SK-N-SH treated with all-trans-retinoic acid at 6 μM for 48 hours (cell line): ENCODE measurements at regions not wholly inside any gene's neighbourhood (a gene's known extent, or its start where the extent isn't known, plus 50 kb on each side); places are given as distances from the start of the nearest gene placed in this dataset.

Source experiments
- ATAC-seq: fragments of 200-7000 bp; cut with Tn5 transposase; 3 replicates; pipeline ENCODE4 v1.9.1; 2020; ENCODE audit warnings: mild to moderate bottlenecking, moderate library complexity
- ARNTL ChIP-seq: fragments of 450-650 bp; formaldehyde crosslinking; IDR thresholded peaks from 2 replicates; pipeline ENCODE4 v1.5.0; 2020; ENCODE audit warnings: low read depth, mild to moderate bottlenecking, moderate library complexity, borderline replicate concordance
- BACH2 ChIP-seq: fragments of 250-450 bp; sonication (Bioruptor Pico); IDR thresholded peaks from 2 replicates; pipeline ENCODE4 v1.9.0; 2021; ENCODE audit warnings: mild to moderate bottlenecking, borderline replicate concordance
- CREB5 ChIP-seq: fragments of 250-450 bp; sonication (Bioruptor Pico); IDR thresholded peaks from 2 replicates; pipeline ENCODE4 v1.5.1; 2020; ENCODE audit warnings: low read depth, mild to moderate bottlenecking, moderate library complexity
- CSDC2 ChIP-seq: fragments of 250-450 bp; sonication (Bioruptor Pico); IDR thresholded peaks from 2 replicates; pipeline ENCODE4 v1.5.0; 2020; ENCODE audit warnings: mild to moderate bottlenecking, moderate library complexity
- CSRNP3 ChIP-seq: fragments of 250-450 bp; sonication (Bioruptor Pico); IDR thresholded peaks from 2 replicates; pipeline ENCODE4 v1.5.1; 2021; ENCODE audit warnings: mild to moderate bottlenecking, moderate library complexity
- ESRRG ChIP-seq: fragments of 250-450 bp; sonication (Bioruptor Pico); IDR thresholded peaks from 2 replicates; pipeline ENCODE4 v1.6.1; 2021; ENCODE audit warnings: mild to moderate bottlenecking
- ISL1 ChIP-seq: fragments of 250-450 bp; sonication (Bioruptor Pico); IDR thresholded peaks from 2 replicates; pipeline ENCODE4 v2.1.2; 2022; ENCODE audit warnings: mild to moderate bottlenecking, moderate library complexity
- OSR1 ChIP-seq: fragments of 250-450 bp; sonication (Bioruptor Pico); IDR thresholded peaks from 2 replicates; pipeline ENCODE4 v1.8.0; 2022; ENCODE audit warnings: moderate library complexity, mild to moderate bottlenecking, inconsistent platforms
- PATZ1 ChIP-seq: fragments of 250-450 bp; sonication (Bioruptor Pico); IDR thresholded peaks from 2 replicates; pipeline ENCODE4 v1.8.0; 2020; ENCODE audit warnings: mild to moderate bottlenecking, moderate library complexity, borderline replicate concordance
- PPARA ChIP-seq: fragments of 250-450 bp; sonication (Bioruptor Pico); IDR thresholded peaks from 2 replicates; pipeline ENCODE4 v1.5.0; 2020; ENCODE audit warnings: mild to moderate bottlenecking, borderline replicate concordance
- RARB ChIP-seq: fragments of 250-450 bp; sonication (Bioruptor Pico); IDR thresholded peaks from 2 replicates; pipeline ENCODE4 v1.8.0; 2021; ENCODE audit warnings: mild to moderate bottlenecking, moderate library complexity
- SNAI2 ChIP-seq: fragments of 250-450 bp; sonication (Bioruptor Pico); IDR thresholded peaks from 2 replicates; pipeline ENCODE4 v1.5.0; 2020; ENCODE audit warnings: mild to moderate bottlenecking, moderate library complexity
- TCF4 ChIP-seq: fragments of 250-450 bp; sonication (Bioruptor Pico); IDR thresholded peaks from 2 replicates; pipeline ENCODE4 v1.8.0; 2021; ENCODE audit warnings: mild to moderate bottlenecking, moderate library complexity, borderline replicate concordance
- TOX ChIP-seq: fragments of 250-450 bp; sonication (Bioruptor Pico); IDR thresholded peaks from 2 replicates; pipeline ENCODE4 v1.8.0; 2021; ENCODE audit warnings: mild to moderate bottlenecking, moderate library complexity, borderline replicate concordance
- TSHZ2 ChIP-seq: fragments of 250-450 bp; sonication (Bioruptor Pico); IDR thresholded peaks from 2 replicates; pipeline ENCODE4 v1.5.0; 2020; ENCODE audit warnings: mild to moderate bottlenecking, moderate library complexity
- ZC3H10 ChIP-seq: fragments of 250-450 bp; sonication (Bioruptor Pico); IDR thresholded peaks from 2 replicates; pipeline ENCODE4 v1.5.1; 2021; ENCODE audit warnings: mild to moderate bottlenecking, moderate library complexity
- ZFP3 ChIP-seq: fragments of 250-450 bp; sonication (Bioruptor Pico); IDR thresholded peaks from 2 replicates; pipeline ENCODE4 v1.5.0; 2020; ENCODE audit warnings: mild to moderate bottlenecking, moderate library complexity
- ZNF70 ChIP-seq: fragments of 450-650 bp; formaldehyde crosslinking; IDR thresholded peaks from 2 replicates; pipeline ENCODE4 v1.5.0; 2020; ENCODE audit warnings: mild to moderate bottlenecking, moderate library complexity
- ZNF8 ChIP-seq: fragments of 450-650 bp; formaldehyde crosslinking; IDR thresholded peaks from 2 replicates; pipeline ENCODE4 v1.5.0; 2020; ENCODE audit warnings: mild to moderate bottlenecking, moderate library complexity
- TF ChIP-seq, protein P1 (sequence below): fragments of 250-450 bp; sonication (Bioruptor Pico); IDR thresholded peaks from 2 replicates; pipeline ENCODE4 v1.8.0; 2021; ENCODE audit warnings: low read depth, mild to moderate bottlenecking, moderate library complexity, borderline replicate concordance

- ATAC-seq = no peak
- no peak for TF ChIP-seq CREB5
- TF ChIP-seq BACH2 (CRISPR knock-in tag) = no peak
- TF ChIP-seq ESRRG = no peak
- TF ChIP-seq ARNTL = no peak
- no peak for TF ChIP-seq PPARA (CRISPR knock-in tag)
- TF ChIP-seq ZC3H10 (CRISPR knock-in tag) = no peak
- no peak for TF ChIP-seq ZFP3
Observed at GRCh38 chrX:39983715-39984114, 114.0 kb downstream of the BCOR start.

DNA sequence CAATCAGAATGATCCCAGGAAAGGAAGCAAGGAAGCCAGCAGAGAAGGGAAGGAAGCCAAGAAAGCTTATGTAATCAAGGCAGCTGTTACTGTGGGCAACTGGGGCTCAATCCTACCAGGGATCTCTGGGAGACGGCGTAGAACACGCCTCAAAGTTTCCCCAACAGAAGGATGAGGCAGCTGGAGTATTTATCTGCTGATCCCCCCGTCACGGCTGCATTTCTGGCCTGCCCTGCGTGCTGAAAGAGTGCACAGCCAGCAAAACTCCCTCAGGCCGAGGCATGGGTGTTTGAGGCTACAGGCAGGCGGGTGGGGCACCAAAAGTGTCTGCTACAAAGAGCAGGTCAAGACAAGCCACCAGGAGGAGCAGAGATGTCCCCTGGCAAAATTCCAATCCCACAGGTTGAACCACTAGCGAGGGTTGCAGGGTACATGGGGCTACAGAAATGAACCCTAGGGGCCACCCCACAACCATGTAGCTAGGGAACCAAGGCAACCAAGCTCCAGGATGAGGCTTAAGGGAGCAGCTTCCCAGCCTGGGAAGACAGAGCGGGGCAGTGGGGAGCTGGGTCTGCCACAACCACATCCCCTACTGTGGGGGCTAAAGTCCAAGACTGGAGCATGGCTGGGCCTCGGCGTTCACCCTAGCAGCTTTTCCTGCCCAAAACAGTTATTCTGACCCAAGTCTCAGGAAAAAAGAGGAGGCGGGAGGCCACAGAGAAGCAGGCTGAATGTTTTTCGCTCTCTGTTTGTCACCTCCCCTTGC is 113.4 kb downstream of the BCOR start:
- TF ChIP-seq PATZ1 (CRISPR knock-in tag) (no peak), CSRNP3 (CRISPR knock-in tag) (no peak), CSDC2 (CRISPR knock-in tag) (no peak), TSHZ2 (CRISPR knock-in tag) (no peak), ZNF8 (CRISPR knock-in tag) (no peak), PPARA (CRISPR knock-in tag) (no peak), TCF4 (CRISPR knock-in tag) (no peak), CREB5 (no peak), ZNF70 (CRISPR knock-in tag) (no peak), ZFP3 (no peak), RARB (CRISPR knock-in tag) (no peak), TOX (CRISPR knock-in tag) (no peak), ARNTL (no peak), OSR1 (CRISPR knock-in tag) (no peak), ZC3H10 (CRISPR knock-in tag) (no peak), BACH2 (CRISPR knock-in tag) (no peak), SNAI2 (CRISPR knock-in tag) (no peak), ISL1 (CRISPR knock-in tag) (no peak)
- TF ChIP-seq, protein P1, sequence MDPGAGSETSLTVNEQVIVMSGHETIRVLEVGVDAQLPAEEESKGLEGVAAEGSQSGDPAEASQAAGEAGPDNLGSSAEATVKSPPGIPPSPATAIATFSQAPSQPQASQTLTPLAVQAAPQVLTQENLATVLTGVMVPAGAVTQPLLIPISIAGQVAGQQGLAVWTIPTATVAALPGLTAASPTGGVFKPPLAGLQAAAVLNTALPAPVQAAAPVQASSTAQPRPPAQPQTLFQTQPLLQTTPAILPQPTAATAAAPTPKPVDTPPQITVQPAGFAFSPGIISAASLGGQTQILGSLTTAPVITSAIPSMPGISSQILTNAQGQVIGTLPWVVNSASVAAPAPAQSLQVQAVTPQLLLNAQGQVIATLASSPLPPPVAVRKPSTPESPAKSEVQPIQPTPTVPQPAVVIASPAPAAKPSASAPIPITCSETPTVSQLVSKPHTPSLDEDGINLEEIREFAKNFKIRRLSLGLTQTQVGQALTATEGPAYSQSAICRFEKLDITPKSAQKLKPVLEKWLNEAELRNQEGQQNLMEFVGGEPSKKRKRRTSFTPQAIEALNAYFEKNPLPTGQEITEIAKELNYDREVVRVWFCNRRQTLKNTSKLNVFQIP (CRISPR knock-in tag) = no peak
- ATAC-seq = peak; percentile 34; the same call in 2 of the 3 replicates
